HG03196 (cell line): ENCODE measurements at regions not wholly inside any gene's neighbourhood (a gene's known extent, or its start where the extent isn't known, plus 50 kb on each side); places are given as distances from the start of the nearest gene placed in this dataset.

Source experiments
- ATAC-seq: cut with Tn5 transposase; IDR thresholded peaks from one replicate; pipeline ENCODE4 v1.9.1; 2021; ENCODE audit not compliant: unreplicated experiment

- ATAC-seq: no peak
Observed at GRCh38 chr16:85396879-85397871, 215.9 kb upstream of the GSE1 start.

DNA sequence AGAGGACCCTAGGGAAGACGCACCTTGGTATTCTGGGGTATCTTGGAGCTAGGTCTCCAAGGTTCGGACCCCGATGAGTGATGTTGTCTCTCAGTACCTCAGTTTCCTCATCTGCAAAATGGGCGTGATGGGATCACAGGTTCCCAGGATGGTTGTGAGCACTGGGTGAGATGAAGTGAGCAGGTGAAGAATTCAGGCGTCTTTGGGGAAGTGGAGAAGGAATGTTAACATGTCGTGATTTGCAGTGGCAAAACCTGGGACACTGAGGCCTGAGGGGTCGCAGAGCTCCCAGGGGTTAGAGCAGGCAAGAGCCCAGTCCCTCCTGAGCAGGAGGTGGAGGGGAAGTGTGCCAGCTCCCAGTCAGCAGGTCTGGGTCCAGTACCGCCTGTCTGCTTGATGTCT lies 215.1 kb upstream of the GSE1 start:
- no peak for ATAC-seq

GRCh38 chr16:85398688-85399582 lies 214.2 kb upstream of the GSE1 start:
- no peak for ATAC-seq

- ATAC-seq: no peak
Observed at GRCh38 chr16:85399583-85400284, 213.4 kb upstream of the GSE1 start.

DNA sequence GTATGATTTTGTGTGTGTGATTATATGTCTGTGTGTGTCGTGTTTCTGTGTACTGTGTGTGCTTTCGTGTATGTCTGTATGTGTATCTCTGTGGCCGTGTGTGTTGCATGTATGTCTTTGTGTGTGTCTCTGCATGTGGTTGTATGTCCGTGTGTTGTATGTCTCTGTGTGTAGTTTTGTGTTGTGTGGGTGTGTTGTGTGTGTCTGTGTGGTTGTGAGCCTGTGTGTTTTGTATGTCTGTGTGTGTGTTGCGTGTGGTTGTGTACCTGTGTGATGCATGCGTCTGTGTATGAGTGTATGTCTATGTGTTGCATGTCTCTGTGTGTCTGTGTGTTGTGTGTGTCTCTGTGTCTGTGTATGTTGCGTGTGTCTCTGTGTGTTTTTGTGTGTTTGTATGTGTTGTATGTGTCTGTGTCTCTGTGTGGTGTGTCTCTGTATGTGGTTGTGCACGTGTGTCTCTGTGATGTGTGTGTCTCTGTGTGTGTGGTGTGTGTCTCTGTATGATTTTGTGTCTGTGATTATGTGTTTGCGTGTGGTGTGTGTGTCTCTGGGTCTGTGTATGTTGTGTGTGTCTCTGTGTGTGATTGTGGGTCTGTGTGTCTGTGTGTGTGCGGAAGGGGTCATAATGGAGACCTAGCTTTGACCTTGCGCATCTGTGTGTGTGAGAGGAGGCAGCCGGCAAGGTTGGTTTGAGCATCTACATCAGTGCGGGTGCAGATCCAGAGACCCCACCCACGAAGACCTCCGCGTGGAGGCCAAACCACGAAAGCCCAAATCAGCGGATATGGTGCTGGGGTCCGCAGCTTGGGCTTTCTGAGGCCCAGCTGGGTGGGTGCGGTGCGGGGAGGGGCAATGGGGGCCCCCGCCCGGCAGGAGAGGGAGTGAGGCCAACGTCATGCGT lies 212.6 kb upstream of the GSE1 start:
- no peak for ATAC-seq

- no peak for ATAC-seq
Observed at GRCh38 chr16:85401370-85401916, 211.7 kb upstream of the GSE1 start.

DNA sequence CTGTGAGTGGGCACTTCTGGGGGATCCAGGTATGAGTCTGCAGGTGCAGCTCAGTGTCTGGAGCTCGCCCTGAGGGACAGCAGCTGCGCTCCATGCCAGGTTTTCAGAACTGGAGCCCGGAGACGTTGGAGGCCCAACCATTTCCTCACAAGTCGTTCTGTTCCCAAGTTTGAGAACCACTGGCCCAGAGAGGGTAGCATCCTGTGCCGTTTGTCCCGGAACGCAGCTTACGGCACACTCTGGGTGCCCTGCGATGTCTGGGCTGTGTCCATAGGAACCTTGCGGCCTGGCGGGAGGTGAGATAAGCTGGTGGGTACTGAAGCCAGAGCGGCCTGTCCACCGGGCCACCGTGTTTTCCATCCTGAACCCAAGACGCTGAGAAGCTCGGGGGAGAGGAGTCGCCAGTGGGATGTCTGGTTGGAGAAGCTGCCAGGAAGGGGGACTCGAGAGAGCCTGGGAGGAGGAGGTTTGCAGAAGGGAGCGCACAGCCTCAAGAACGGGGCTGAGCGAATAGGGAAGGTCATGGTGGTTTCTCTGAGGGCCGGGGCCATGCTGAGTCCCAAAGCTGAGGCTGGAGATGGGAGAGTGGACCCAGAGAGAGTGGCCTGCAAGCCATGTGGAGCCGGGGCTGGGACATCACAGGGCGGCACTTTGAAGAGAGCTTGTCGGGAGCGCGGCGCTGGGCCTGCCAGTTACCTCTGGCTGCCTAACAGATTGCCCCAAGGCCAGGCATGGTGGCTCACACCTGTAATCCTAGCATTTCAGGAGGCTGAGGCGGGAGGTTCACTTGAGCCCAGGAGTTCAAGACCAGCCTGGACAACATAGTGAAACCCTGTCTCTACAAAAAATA lies 211.0 kb upstream of the GSE1 start:
- ATAC-seq: no peak

DNA sequence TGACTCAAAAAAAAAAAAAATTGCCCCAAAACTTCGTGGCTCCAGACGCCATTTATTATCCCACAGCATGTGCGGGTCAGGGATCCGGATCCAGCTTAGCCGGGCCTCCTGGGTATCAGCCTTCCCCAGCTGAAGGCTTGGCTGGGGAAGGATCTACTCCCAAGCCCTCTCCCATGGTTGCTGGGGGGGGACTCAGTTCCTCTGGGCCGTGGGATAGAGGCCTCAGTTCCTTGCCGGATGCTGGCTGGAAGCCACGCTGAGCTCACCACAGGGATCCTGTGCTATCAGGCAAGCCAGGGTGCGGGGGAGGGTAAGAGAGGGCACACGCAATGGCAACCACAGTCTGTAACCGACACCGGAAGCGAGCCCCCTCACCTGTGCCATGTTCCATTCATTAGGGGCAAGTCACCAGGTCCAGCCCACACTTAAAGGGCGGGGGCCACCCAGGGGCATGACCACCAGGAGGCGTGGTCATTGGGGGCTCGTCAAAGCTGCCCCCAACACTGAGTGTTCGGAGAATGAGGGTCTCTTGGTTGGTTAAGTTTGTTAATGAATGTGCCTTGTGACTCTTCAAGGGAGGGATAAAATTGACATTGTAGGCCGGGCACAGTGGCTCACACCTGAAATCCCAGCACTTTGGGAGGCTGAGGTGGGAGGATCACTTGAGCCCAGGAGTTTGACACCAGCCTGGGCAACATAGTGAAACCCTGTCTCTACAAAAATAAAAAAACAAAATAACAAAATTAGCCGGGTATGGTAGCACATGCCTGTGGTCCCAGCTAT lies 210.0 kb upstream of the GSE1 start:
- no peak for ATAC-seq

DNA sequence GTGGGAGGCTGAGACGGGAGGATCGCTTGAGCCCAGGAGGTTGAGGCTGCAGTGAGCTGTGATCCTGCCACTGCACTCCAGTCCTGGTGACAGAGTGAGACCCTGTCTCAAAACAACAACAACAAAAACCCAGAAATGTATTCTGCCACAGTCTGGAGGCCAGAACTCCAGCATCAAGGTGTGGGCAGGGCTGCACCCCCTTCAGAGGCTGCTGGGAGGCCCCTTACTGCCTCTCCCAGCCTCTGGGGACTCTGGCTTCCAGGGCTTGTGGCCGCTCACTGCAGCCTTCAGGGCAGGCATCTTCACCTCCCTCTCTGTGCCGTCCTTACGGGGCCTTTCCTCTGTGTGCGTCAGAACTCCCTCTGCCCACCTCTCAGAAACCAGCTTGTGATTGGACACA lies 209.4 kb upstream of the GSE1 start:
- no peak for ATAC-seq

DNA sequence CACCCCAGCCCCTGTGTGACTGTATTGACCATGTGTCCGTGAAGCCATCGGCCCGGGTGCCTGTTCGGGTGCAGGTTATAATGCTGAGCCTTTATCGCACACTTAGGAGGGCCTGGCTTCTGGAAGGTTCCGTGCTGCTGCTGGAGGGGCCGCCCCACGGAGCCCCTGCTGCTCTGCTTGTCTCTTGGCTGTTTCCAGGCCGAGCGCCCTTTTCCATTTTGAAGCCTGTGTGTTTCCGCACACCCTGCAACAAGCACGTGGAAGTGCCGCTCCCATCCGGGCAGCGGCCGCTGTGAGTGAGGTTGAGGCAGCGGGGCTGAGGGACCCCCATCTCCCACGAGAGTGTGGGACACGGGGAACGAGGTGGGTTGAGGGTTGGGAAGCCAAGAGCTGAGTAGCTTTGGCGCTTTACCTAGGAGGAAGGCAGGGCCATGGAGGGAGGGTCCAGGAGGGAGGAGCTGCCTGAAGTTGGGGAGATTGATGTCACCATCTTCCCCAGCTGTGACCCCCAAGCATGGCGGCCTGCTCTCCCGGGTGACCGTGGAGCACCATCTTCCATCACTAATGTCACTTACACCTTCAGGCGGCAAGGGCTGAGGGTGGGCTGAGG lies 200.1 kb upstream of the GSE1 start:
- ATAC-seq: no peak

GRCh38 chr16:85413691-85414663 lies 199.1 kb upstream of the GSE1 start:
- no peak for ATAC-seq

- ATAC-seq: no peak
Observed at GRCh38 chr16:85415196-85416090, 197.7 kb upstream of the GSE1 start.

DNA sequence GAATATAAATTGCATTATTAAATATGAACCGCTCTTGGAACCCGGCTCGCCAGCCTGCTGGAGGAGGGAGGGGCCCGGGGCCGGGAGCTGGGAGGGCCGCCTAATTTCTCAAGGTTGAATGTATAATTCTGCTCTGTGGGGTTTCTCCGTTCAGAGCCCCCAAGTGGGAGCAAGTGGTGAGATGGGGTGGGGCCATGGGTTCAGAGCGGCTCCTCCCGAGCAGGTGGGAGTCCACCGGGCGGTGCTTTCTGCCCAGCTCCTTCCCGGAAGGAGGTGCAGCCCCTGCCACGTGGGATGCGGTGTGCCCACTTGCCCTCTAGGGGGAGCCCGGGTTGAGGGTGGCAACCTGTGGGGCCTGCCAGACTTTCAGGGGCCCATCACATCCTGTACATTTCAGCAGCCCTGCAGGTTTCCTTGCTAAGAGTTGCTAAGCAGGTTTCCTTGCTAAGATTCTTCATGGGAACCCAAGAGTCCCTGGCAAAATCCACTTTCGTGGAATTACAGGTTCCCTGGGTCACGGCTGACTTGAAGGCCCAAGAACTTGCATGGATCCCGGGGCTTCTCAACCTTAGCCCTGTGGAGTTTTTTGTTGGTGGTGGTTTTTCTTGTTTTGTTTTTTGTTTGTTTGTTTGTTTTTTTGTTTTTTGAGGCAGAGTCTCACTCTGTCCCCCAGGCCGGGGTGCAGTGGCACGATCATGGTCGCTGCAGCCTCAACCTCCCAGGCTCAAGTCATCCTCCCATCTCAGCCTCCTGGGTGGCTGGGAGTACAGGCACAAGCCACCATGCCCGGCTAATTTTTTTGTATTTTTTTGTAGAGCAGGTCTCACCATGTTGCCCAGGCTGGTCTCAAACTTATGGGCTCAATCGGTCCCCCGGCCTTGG lies 196.7 kb upstream of the GSE1 start:
- ATAC-seq: no peak

GRCh38 chr16:85417156-85417860 lies 195.8 kb upstream of the GSE1 start:
- no peak for ATAC-seq
